NCI-H510A treated with DMSO at 0.1 percent for 48 hours (cell line): ENCODE measurements at regions not wholly inside any gene's neighbourhood (a gene's known extent, or its start where the extent isn't known, plus 50 kb on each side); places are given as distances from the start of the nearest gene placed in this dataset.
A peak's percentile ranks its signal among the peaks of the same experiment; 100 is the strongest.
"Not testable (repeated sequence)": the region's sequence is repeated elsewhere in the genome, so short reads cannot be mapped to it uniquely, and the experiment has no call there.

Experiments used
- DNase-seq: peaks from one replicate; lab custom pipeline; 2025; lab: John Stamatoyannopoulos, UW

- no peak for DNase-seq
Observed at GRCh38 chr14:38705220-38705619, 397.8 kb downstream of the SEC23A start.

- DNase-seq = no peak
Observed at GRCh38 chr14:38704220-38704619, 398.8 kb downstream of the SEC23A start.

GRCh38 chr14:38696925-38697324 is 406.1 kb downstream of the SEC23A start:
- no peak for DNase-seq

- no peak for DNase-seq
Observed at GRCh38 chr14:38693423-38693822, 409.6 kb downstream of the SEC23A start.

GRCh38 chr14:38669027-38669426 is 413.1 kb upstream of the CLEC14A start:
- no peak for DNase-seq

GRCh38 chr14:38663382-38663781 is 407.5 kb upstream of the CLEC14A start:
- no peak for DNase-seq

- peak; percentile 83 for DNase-seq
Observed at GRCh38 chr14:38662781-38663180, 406.9 kb upstream of the CLEC14A start.

- DNase-seq = no peak
Observed at GRCh38 chr14:38646391-38646790, 390.5 kb upstream of the CLEC14A start.

- not testable (repeated sequence) for DNase-seq
Observed at GRCh38 chr14:38634913-38635312, 379.0 kb upstream of the CLEC14A start.

- no peak for DNase-seq
Observed at GRCh38 chr14:38629412-38629811, 373.5 kb upstream of the CLEC14A start.

GRCh38 chr14:38627163-38627562 is 371.3 kb upstream of the CLEC14A start:
- no peak for DNase-seq

GRCh38 chr14:38623661-38624060 is 367.8 kb upstream of the CLEC14A start:
- no peak for DNase-seq

- no peak for DNase-seq
Observed at GRCh38 chr14:38618514-38618913, 362.6 kb upstream of the CLEC14A start.

GRCh38 chr14:38616959-38617358 is 361.1 kb upstream of the CLEC14A start:
- DNase-seq = peak; percentile 18

- DNase-seq = no peak
Observed at GRCh38 chr14:38611928-38612327, 356.0 kb upstream of the CLEC14A start.

- no peak for DNase-seq
Observed at GRCh38 chr14:38608244-38608643, 352.4 kb upstream of the CLEC14A start.

- no peak for DNase-seq
Observed at GRCh38 chr14:38605193-38606114, 349.6 kb upstream of the CLEC14A start.

GRCh38 chr14:38600572-38600971 is 344.7 kb upstream of the CLEC14A start:
- DNase-seq = not testable (repeated sequence)

GRCh38 chr14:38593476-38593875 is 337.6 kb upstream of the CLEC14A start:
- no peak for DNase-seq

GRCh38 chr14:38592764-38593442 is 337.0 kb upstream of the CLEC14A start:
- DNase-seq = no peak

- DNase-seq = no peak
Observed at GRCh38 chr14:38589747-38590350, 334.0 kb upstream of the CLEC14A start.

GRCh38 chr14:38583471-38583870 is 327.6 kb upstream of the CLEC14A start:
- DNase-seq = no peak

- DNase-seq = no peak
Observed at GRCh38 chr14:38578278-38578681, 322.4 kb upstream of the CLEC14A start.
